ENCODE measurements at regions not wholly inside any gene's neighbourhood (a gene's known extent, or its start where the extent isn't known, plus 50 kb on each side); places are given as distances from the start of the nearest gene placed in this dataset.

- TF ChIP-seq CTCF (IDR thresholded peaks at IDR 0.05) (no peak), ZFX (IDR thresholded peaks at IDR 0.05; ENCODE audit: borderline replicate concordance) (no peak)
Observed at GRCh38 chrX:4762196-4762595, 1048.7 kb upstream of the PRKX start.
